ENCODE measurements at regions not wholly inside any gene's neighbourhood (a gene's known extent, or its start where the extent isn't known, plus 50 kb on each side); places are given as distances from the start of the nearest gene placed in this dataset.

DNA sequence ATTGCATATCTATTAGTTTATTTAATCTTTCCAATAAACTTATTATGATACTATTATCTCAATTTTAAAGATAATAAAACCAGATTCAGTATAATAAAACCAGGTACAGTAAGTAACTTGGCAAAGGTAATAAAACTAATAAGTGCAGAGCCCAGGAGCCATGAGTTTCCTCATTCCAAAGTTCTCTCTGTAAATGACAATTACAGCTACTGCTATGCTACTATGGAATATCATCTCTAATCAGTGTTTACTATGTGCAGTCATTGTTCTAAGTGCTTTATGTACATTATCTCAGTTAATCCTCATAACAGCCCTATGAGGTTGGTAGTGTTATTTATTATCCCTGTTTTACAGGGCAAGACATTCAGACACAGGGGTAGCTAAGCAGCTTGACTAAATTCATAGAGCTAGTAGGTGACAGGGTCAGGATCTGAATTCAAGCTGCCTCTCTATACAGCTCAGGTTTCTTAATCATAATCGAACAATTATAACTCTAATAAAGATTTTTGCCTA, 285.0 kb upstream of the PITX2 start:
- H2AFZ ChIP-seq (ENCODE audit: low read length, unreplicated experiment): no peak overlapping the region
- H3K79me2 ChIP-seq (ENCODE audit: control insufficient read depth, insufficient read depth, low read length, unreplicated experiment): no peaks in the 10 kb centered on the region
- no peak overlapping the region for H3K27ac ChIP-seq (ENCODE audit: low read depth, low read length)
- H3K4me1 ChIP-seq (ENCODE audit: control insufficient read depth, insufficient read depth, low read length, unreplicated experiment): no peaks in the 10 kb centered on the region
- H3K4me3 ChIP-seq (ENCODE audit: low read depth, low read length): no peak overlapping the region
- H3K27me3 ChIP-seq (ENCODE audit: insufficient read depth, low read length): peaks cover 32% of the 10 kb centered on the region
- H3K36me3 ChIP-seq (ENCODE audit: insufficient read depth, low read length): no peaks in the 10 kb centered on the region

DNA sequence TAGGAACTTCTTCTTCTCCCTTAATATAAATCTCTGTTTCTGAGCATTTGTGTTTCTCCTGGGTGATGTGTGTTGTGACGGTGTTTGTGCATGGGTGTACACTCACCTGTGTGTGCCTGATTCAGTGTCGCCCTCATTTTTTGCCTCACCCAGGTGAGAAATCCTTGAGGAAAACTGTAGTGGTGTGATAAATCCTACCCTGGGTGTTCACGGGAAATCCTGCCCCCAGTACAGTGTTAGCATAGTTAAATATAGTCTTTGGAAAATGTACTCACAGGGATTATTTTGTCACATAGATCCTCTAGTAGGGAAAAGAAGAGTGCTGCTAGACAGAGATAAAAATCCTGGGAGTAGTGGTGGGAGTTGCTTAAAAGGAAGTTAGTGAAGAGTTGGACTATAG, 291.9 kb upstream of the PITX2 start:
- no peak overlapping the region for H2AFZ ChIP-seq (ENCODE audit: low read length, unreplicated experiment)
- peaks cover 17% of the 10 kb centered on the region; the same call in 1 of the 2 replicates for H3K27me3 ChIP-seq (ENCODE audit: insufficient read depth, low read length)
- H3K27ac ChIP-seq (ENCODE audit: low read depth, low read length): no peak overlapping the region
- H3K79me2 ChIP-seq (ENCODE audit: control insufficient read depth, insufficient read depth, low read length, unreplicated experiment): no peaks in the 10 kb centered on the region
- H3K36me3 ChIP-seq (ENCODE audit: insufficient read depth, low read length): no peaks in the 10 kb centered on the region
- H3K4me3 ChIP-seq (ENCODE audit: low read depth, low read length): no peak overlapping the region
- no peaks in the 10 kb centered on the region for H3K4me1 ChIP-seq (ENCODE audit: control insufficient read depth, insufficient read depth, low read length, unreplicated experiment)

DNA sequence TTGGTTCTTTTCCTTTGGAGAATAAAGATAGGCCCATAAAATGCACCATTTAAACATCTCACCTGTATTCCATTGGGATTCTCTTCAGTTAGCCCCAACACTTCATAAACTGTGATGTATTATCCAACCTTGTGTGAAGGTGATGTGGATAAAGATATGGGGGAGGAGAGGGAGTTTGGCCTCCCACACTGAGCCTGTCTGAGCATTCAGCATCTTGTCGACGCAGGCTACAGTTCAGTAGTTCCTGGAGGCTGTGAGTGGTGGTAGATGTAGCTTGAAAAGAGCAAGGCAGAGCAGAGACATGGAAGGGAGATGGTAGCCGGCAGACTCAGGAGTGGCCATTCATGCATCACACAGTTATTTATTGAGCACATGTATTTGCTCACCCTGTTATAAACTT, 292.4 kb upstream of the PITX2 start:
- H3K79me2 ChIP-seq (ENCODE audit: control insufficient read depth, insufficient read depth, low read length, unreplicated experiment): no peaks in the 10 kb centered on the region
- no peak overlapping the region for H3K4me3 ChIP-seq (ENCODE audit: low read depth, low read length)
- H3K4me1 ChIP-seq (ENCODE audit: control insufficient read depth, insufficient read depth, low read length, unreplicated experiment): no peaks in the 10 kb centered on the region
- no peaks in the 10 kb centered on the region for H3K36me3 ChIP-seq (ENCODE audit: insufficient read depth, low read length)
- no peak overlapping the region for H3K27ac ChIP-seq (ENCODE audit: low read depth, low read length)
- no peak overlapping the region for H2AFZ ChIP-seq (ENCODE audit: low read length, unreplicated experiment)
- H3K27me3 ChIP-seq (ENCODE audit: insufficient read depth, low read length): peaks cover 17% of the 10 kb centered on the region; the same call in 1 of the 2 replicates

DNA sequence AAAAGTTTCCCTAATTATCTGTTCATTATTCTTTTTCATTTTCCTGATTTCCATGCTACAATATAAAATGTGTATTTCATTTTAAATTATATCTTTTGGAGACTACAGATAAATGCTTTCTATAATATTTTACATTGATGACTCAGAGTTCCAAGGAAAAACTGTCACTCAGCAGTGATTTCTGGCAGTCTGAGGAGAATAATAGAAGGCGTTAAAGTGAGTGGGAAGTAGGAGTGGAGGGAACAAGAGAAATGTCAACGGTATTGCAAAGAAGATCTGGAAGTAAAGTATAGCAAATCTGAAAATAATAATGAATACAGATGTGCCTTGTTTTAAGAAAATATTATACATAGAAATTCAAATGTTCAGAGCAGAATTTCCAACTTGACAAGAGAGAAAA, 293.6 kb upstream of the PITX2 start:
- Histone ChIP-seq H3K79me2 (ENCODE audit: control insufficient read depth, insufficient read depth, low read length, unreplicated experiment) (no peaks in the 10 kb centered on the region), H3K4me1 (ENCODE audit: control insufficient read depth, insufficient read depth, low read length, unreplicated experiment) (no peaks in the 10 kb centered on the region), H2AFZ (ENCODE audit: low read length, unreplicated experiment) (no peak overlapping the region), H3K27me3 (ENCODE audit: insufficient read depth, low read length) (peaks cover 18% of the 10 kb centered on the region; the same call in 1 of the 2 replicates), H3K36me3 (ENCODE audit: insufficient read depth, low read length) (no peaks in the 10 kb centered on the region), H3K4me3 (ENCODE audit: low read depth, low read length) (no peak overlapping the region), H3K27ac (ENCODE audit: low read depth, low read length) (no peak overlapping the region)

DNA sequence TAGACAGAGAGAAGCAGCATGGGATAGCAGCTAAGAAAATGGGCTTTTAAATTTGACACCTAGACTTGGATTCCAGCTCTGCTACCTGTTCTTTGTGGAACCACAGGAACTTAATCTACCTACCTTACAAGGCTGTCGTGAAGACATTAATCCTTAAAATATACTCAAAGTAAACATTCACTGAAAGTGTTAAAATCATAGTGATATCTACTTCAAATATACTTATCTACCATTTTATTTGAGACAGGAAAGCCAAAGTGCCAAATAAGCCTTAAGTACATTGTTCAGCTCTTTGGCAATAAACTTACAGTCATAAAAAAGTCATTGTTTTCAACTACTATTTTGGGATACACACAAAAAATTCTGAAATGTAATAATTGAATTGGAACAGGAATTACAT, 295.0 kb upstream of the PITX2 start:
- Histone ChIP-seq H3K27ac (ENCODE audit: low read depth, low read length) (no peak overlapping the region), H2AFZ (ENCODE audit: low read length, unreplicated experiment) (no peak overlapping the region), H3K4me3 (ENCODE audit: low read depth, low read length) (no peak overlapping the region), H3K79me2 (ENCODE audit: control insufficient read depth, insufficient read depth, low read length, unreplicated experiment) (no peaks in the 10 kb centered on the region), H3K36me3 (ENCODE audit: insufficient read depth, low read length) (no peaks in the 10 kb centered on the region), H3K4me1 (ENCODE audit: control insufficient read depth, insufficient read depth, low read length, unreplicated experiment) (no peaks in the 10 kb centered on the region), H3K27me3 (ENCODE audit: insufficient read depth, low read length) (peaks cover 31% of the 10 kb centered on the region)

DNA sequence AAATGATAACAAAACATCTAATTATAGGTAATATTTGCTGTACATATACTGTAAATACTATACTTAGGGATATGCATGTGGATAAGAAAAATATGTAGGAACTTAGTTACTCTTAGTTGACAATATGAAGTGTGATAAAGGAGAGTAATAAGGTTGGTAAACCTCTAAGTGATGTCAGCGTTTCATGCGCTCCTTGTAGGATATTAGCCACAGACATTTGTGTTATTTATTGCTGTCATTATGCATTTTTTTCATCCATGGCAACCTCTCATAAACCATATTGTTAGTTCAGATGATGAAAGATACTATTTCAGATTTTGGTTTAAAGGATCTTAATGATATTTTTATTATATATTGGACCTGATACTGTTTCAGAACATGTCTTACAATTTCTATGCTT, 298.1 kb upstream of the PITX2 start:
- Histone ChIP-seq H3K4me3 (ENCODE audit: low read depth, low read length) (no peak overlapping the region), H3K79me2 (ENCODE audit: control insufficient read depth, insufficient read depth, low read length, unreplicated experiment) (no peaks in the 10 kb centered on the region), H3K4me1 (ENCODE audit: control insufficient read depth, insufficient read depth, low read length, unreplicated experiment) (no peaks in the 10 kb centered on the region), H3K36me3 (ENCODE audit: insufficient read depth, low read length) (no peaks in the 10 kb centered on the region), H3K27me3 (ENCODE audit: insufficient read depth, low read length) (peaks cover 40% of the 10 kb centered on the region), H3K27ac (ENCODE audit: low read depth, low read length) (no peak overlapping the region), H2AFZ (ENCODE audit: low read length, unreplicated experiment) (no peak overlapping the region)

DNA sequence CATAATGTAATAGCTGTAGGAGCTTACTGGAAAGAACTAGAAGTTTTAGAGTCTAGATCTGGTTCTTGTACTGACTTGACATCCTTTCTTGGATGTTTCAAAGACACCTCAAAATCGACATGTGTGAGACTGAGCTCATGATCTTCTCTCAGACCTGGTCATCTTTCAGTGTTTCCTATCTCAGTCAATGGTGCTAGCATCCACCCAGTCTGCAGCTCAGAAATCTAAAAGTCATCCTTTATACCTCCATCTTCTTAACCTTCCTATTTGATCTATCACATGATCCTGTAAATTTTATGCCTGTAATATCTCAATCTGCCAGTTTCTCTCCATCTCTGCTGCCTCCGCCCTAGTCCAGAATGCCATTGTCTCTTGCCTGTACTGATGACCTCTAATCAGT, 301.9 kb upstream of the PITX2 start:
- no peak overlapping the region for H3K4me3 ChIP-seq (ENCODE audit: low read depth, low read length)
- no peaks in the 10 kb centered on the region for H3K79me2 ChIP-seq (ENCODE audit: control insufficient read depth, insufficient read depth, low read length, unreplicated experiment)
- no peak overlapping the region for H3K27ac ChIP-seq (ENCODE audit: low read depth, low read length)
- peaks cover 60% of the 10 kb centered on the region for H3K27me3 ChIP-seq (ENCODE audit: insufficient read depth, low read length)
- no peaks in the 10 kb centered on the region for H3K4me1 ChIP-seq (ENCODE audit: control insufficient read depth, insufficient read depth, low read length, unreplicated experiment)
- H2AFZ ChIP-seq (ENCODE audit: low read length, unreplicated experiment): no peak overlapping the region
- H3K36me3 ChIP-seq (ENCODE audit: insufficient read depth, low read length): no peaks in the 10 kb centered on the region

DNA sequence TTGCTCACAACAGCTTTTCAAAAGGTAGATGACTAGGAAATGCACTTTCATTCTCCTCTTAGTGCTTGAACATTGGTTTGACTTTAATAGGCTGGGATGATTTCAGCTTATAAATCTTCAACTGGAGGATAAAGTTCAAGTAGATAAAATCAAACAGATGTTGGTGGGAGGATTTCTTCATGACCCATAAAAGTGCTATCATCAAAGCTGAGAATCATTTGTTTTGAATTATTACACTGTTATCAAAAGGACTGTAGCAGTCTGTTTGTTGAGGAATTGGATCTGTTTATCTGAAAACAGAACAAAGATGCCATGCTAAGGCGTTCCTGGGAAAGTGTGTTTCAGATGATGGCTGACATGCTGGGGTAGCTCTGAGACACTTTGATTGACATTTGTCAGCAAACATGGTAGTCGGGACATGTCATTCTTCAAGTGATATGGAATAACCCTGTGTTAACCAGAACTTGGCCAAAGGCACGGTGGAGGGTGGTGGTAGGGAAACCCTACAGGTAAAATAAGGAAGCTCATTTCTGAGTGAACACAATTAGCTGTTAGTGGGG, 304.0 kb upstream of the PITX2 start:
- no peaks in the 10 kb centered on the region for H3K79me2 ChIP-seq (ENCODE audit: control insufficient read depth, insufficient read depth, low read length, unreplicated experiment)
- no peaks in the 10 kb centered on the region for H3K36me3 ChIP-seq (ENCODE audit: insufficient read depth, low read length)
- H3K27me3 ChIP-seq (ENCODE audit: insufficient read depth, low read length): peaks cover 59% of the 10 kb centered on the region
- no peak overlapping the region for H3K4me3 ChIP-seq (ENCODE audit: low read depth, low read length)
- no peak overlapping the region for H3K27ac ChIP-seq (ENCODE audit: low read depth, low read length)
- H2AFZ ChIP-seq (ENCODE audit: low read length, unreplicated experiment): no peak overlapping the region
- H3K4me1 ChIP-seq (ENCODE audit: control insufficient read depth, insufficient read depth, low read length, unreplicated experiment): no peaks in the 10 kb centered on the region

DNA sequence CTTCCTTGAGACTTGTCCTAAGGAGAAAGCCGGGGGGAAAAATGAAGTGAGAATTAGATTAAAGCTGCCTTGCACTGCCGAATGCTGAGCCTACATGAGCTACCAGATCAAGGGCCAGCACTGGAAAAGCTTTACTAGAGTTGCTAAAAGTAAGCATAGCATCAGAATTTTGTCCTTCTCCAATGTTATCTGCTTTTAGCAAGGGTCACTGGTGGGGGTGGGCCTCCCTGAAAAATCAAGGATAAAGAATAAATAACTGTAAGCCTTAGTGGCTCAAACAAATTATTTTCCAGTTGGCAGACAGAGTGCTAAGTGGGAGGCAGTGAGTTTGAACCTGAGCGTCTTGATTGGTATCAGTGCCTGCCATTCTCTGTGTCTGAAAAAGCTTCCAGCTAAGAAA, 310.5 kb upstream of the PITX2 start:
- H3K36me3 ChIP-seq (ENCODE audit: insufficient read depth, low read length): no peaks in the 10 kb centered on the region
- H2AFZ ChIP-seq (ENCODE audit: low read length, unreplicated experiment): no peak overlapping the region
- peaks cover 12% of the 10 kb centered on the region; the same call in 1 of the 2 replicates for H3K27me3 ChIP-seq (ENCODE audit: insufficient read depth, low read length)
- no peaks in the 10 kb centered on the region for H3K4me1 ChIP-seq (ENCODE audit: control insufficient read depth, insufficient read depth, low read length, unreplicated experiment)
- H3K27ac ChIP-seq (ENCODE audit: low read depth, low read length): no peak overlapping the region
- no peak overlapping the region for H3K4me3 ChIP-seq (ENCODE audit: low read depth, low read length)
- no peaks in the 10 kb centered on the region for H3K79me2 ChIP-seq (ENCODE audit: control insufficient read depth, insufficient read depth, low read length, unreplicated experiment)

DNA sequence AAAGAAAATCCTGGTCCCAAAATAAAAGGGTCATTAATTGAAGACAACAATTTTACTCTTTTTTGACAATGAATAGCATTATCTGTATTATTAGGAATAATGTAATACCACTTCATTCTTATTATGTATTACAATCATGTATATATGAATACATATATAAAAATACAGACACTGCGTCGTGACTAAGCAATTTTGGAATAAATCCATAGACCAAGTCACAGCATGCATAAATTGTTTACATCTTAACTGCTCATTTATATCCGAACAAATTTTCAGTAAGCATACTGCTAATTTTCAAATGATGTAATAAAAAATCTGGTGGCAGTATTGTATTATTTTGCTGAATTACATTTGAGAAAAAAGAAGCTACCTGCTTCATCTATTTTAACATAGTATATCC, 321.6 kb upstream of the PITX2 start:
- H3K4me3 ChIP-seq (ENCODE audit: low read depth, low read length): no peak overlapping the region
- no peaks in the 10 kb centered on the region for H3K27me3 ChIP-seq (ENCODE audit: insufficient read depth, low read length)
- no peak overlapping the region for H2AFZ ChIP-seq (ENCODE audit: low read length, unreplicated experiment)
- H3K4me1 ChIP-seq (ENCODE audit: control insufficient read depth, insufficient read depth, low read length, unreplicated experiment): no peaks in the 10 kb centered on the region
- H3K27ac ChIP-seq (ENCODE audit: low read depth, low read length): no peak overlapping the region
- H3K79me2 ChIP-seq (ENCODE audit: control insufficient read depth, insufficient read depth, low read length, unreplicated experiment): no peaks in the 10 kb centered on the region
- H3K36me3 ChIP-seq (ENCODE audit: insufficient read depth, low read length): no peaks in the 10 kb centered on the region

DNA sequence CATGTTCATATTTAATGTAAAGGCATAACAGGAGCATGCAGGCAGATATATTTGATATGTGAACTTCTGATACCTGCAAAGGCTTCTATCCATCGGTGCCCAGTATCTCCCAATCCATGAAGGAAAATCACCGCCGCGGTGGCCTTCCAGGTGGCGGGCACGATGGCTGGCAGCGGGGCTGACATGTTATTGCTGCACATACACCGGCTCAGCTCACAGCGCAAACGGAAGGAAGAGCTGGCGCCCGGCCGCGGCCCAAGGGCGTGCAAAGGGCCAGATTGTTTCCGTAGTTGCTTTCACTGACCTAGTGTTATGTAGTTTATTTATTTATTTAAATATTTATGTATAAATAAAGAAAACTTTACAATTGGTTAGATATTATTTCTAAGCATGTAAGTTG, 322.7 kb upstream of the PITX2 start:
- no peak overlapping the region for H2AFZ ChIP-seq (ENCODE audit: low read length, unreplicated experiment)
- H3K27me3 ChIP-seq (ENCODE audit: insufficient read depth, low read length): no peaks in the 10 kb centered on the region
- H3K4me3 ChIP-seq (ENCODE audit: low read depth, low read length): no peak overlapping the region
- no peaks in the 10 kb centered on the region for H3K36me3 ChIP-seq (ENCODE audit: insufficient read depth, low read length)
- no peak overlapping the region for H3K27ac ChIP-seq (ENCODE audit: low read depth, low read length)
- H3K4me1 ChIP-seq (ENCODE audit: control insufficient read depth, insufficient read depth, low read length, unreplicated experiment): no peaks in the 10 kb centered on the region
- H3K79me2 ChIP-seq (ENCODE audit: control insufficient read depth, insufficient read depth, low read length, unreplicated experiment): no peaks in the 10 kb centered on the region
